Hematopoietic multipotent progenitor cell treated with erythropoietin and hydrocortisone succinate and interleukin-3 and kit ligand, for 4 days (in vitro differentiated cells): ENCODE measurements at regions not wholly inside any gene's neighbourhood (a gene's known extent, or its start where the extent isn't known, plus 50 kb on each side); places are given as distances from the start of the nearest gene placed in this dataset.
"Not testable (repeated sequence)": the region's sequence is repeated elsewhere in the genome, so short reads cannot be mapped to it uniquely, and the experiment has no call there.

Experiments used
- DNase-seq: peaks from one replicate; pipeline ENCODE4 v3.0.0-alpha.2; 2015

GRCh38 chr6:81326881-81327561, 425.5 kb downstream of the TENT5A start:
- DNase-seq = no peak

- DNase-seq = no peak
Measured at GRCh38 chr6:81309811-81310210, 442.7 kb downstream of the TENT5A start.

- DNase-seq = no peak
Measured at GRCh38 chr6:81308577-81309279, 443.8 kb downstream of the TENT5A start.

GRCh38 chr6:81307651-81308214, 444.7 kb downstream of the TENT5A start:
- no peak for DNase-seq

GRCh38 chr6:81304466-81304865, 448.0 kb downstream of the TENT5A start:
- DNase-seq = no peak

GRCh38 chr6:81300961-81301360, 451.5 kb downstream of the TENT5A start:
- no peak for DNase-seq

GRCh38 chr6:81298751-81299150, 453.7 kb downstream of the TENT5A start:
- no peak for DNase-seq

- DNase-seq = no peak
Measured at GRCh38 chr6:81295310-81295709, 457.2 kb downstream of the TENT5A start.

- DNase-seq = no peak
Measured at GRCh38 chr6:81293896-81294295, 458.6 kb downstream of the TENT5A start.

- no peak for DNase-seq
Measured at GRCh38 chr6:81289229-81289628, 463.3 kb downstream of the TENT5A start.

GRCh38 chr6:81265106-81265505, 487.4 kb downstream of the TENT5A start:
- no peak for DNase-seq

- no peak for DNase-seq
Measured at GRCh38 chr6:81263531-81264168, 488.8 kb downstream of the TENT5A start.

GRCh38 chr6:81262656-81263055, 489.8 kb downstream of the TENT5A start:
- no peak for DNase-seq

- DNase-seq = not testable (repeated sequence)
Measured at GRCh38 chr6:81256223-81256622, 496.3 kb downstream of the TENT5A start.

- DNase-seq = no peak
Measured at GRCh38 chr6:81253821-81254220, 498.7 kb downstream of the TENT5A start.

GRCh38 chr6:81252231-81252630, 500.2 kb downstream of the TENT5A start:
- no peak for DNase-seq

- no peak for DNase-seq
Measured at GRCh38 chr6:81246200-81246599, 506.3 kb downstream of the TENT5A start.

- DNase-seq = no peak
Measured at GRCh38 chr6:81242624-81243023, 509.9 kb downstream of the TENT5A start.

GRCh38 chr6:81241126-81242041, 511.1 kb downstream of the TENT5A start:
- peak; percentile 40 for DNase-seq

- no peak for DNase-seq
Measured at GRCh38 chr6:81238390-81238789, 514.1 kb downstream of the TENT5A start.

GRCh38 chr6:81237226-81237625, 515.3 kb downstream of the TENT5A start:
- no peak for DNase-seq

- no peak for DNase-seq
Measured at GRCh38 chr6:81235512-81235911, 517.0 kb downstream of the TENT5A start.

GRCh38 chr6:81233990-81234389, 518.5 kb downstream of the TENT5A start:
- no peak for DNase-seq
